Gastrocnemius medialis (tissue), 4 donors: ENCODE measurements at regions not wholly inside any gene's neighbourhood (a gene's known extent, or its start where the extent isn't known, plus 50 kb on each side); places are given as distances from the start of the nearest gene placed in this dataset.

ENCODE experiments used
- ATAC-seq, 2 donors: fragments of 150-250 bp; one replicate each; pipeline ENCODE4 v1.9.1; 2016
- DNase-seq, 2 donors: peaks; one replicate each; pipeline ENCODE4 v3.0.0-alpha.2; 2019
- H3K27ac ChIP-seq, 4 donors: fragments of 200-600 bp; sonication (generic); 1 replicate in 1 of 4; 2 replicates in 3 of 4; pipeline ENCODE4 v1.5.1; 2016 to 2018; ENCODE audit warnings: mild to moderate bottlenecking in 2 of 4, moderate library complexity in 1 of 4
- H3K27me3 ChIP-seq, 3 donors: fragments of 200-600 bp; sonication (generic) in 2 of 3; 1 replicate in 1 of 3; 2 replicates in 2 of 3; pipeline versions ENCODE4 v1.5.1 to v1.6.0; 2016 to 2019; ENCODE audit warnings: mild to moderate bottlenecking in 1 of 3, moderate library complexity in 1 of 3
- H3K36me3 ChIP-seq, 2 donors: fragments of 200-600 bp; sonication (generic) in 1 of 2; one replicate each; pipeline ENCODE4 v1.5.1; 2017 to 2018
- H3K4me1 ChIP-seq, 2 donors: fragments of 200-600 bp; sonication (generic) in 1 of 2; one replicate each; pipeline ENCODE4 v1.5.1; 2016 to 2017; ENCODE audit warnings: mild to moderate bottlenecking in 2 of 2
- H3K4me3 ChIP-seq, 4 donors: fragments of 200-600 bp; sonication (generic) in 3 of 4; 1 replicate in 1 of 4; 2 replicates in 3 of 4; pipeline ENCODE4 v1.5.1; 2016 to 2019; ENCODE audit warnings: mild to moderate bottlenecking in 2 of 4
- H3K9me3 ChIP-seq, 3 donors: fragments of 200-600 bp; sonication (generic) in 2 of 3; 1 replicate in 1 of 3; 2 replicates in 2 of 3; pipeline ENCODE4 v1.5.1; 2016 to 2019
- POLR2A ChIP-seq, 2 donors: fragments of 450-650 bp; IDR thresholded peaks; one replicate each; pipeline ENCODE4 v1.6.1; 2017; ENCODE audit warnings: antibody characterized with exemption in 2 of 2, mild to moderate bottlenecking in 2 of 2, moderate library complexity in 2 of 2
- in situ Hi-C, 4 donors: fragments of 200-750 bp; cut with MboI; loops; one replicate each; pipeline versions ENCODE4 v1.15.0 to v1.8.0; 2017; ENCODE audit warnings: low sequenced_read_pairs in 4 of 4
- intact Hi-C: fragments of 100-400 bp; cut with DNase I; formaldehyde crosslinking; loops from one replicate; pipeline ENCODE4 v1.15.1; 2023; ENCODE audit warnings: low total_unique reads
- TF ChIP-seq, protein P1 (sequence below), 5 experiments: fragments of 450-650 bp in 3 of 5; fragments of 200-600 bp in 2 of 5; sonication (generic) in 2 of 5; IDR thresholded peaks in 4 of 5; conservative IDR thresholded peaks in 1 of 5; 1 replicate in 4 of 5; 2 replicates in 1 of 5; pipeline ENCODE4 v1.5.1; 2016 to 2019; ENCODE audit warnings: antibody characterized with exemption in 5 of 5, mild to moderate bottlenecking in 3 of 5, moderate library complexity in 3 of 5

DNA sequence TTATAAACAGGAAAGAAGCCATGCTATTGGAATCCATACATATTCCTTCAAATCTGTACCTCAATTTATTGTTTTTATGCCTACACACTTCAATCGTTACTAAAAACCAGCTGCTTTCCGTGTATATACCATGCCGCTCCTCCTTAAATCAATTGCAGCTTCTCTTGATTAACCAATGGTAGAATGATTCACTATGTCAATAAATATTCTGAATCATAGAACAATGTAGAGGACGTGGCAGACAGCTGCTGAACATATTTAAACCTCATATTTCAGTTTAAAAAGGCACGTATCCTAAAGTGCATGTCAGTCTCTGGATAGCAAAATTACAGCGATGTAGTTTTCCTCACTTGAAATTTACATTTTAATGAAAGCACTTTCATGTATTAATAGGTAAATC lies 100.4 kb downstream of the MRPL39 start:
- Histone ChIP-seq H3K9me3 (no peaks in the 10 kb centered on the region), H3K27ac (no peak overlapping the region), H3K4me3 (no peak overlapping the region), H3K36me3 (no peaks in the 10 kb centered on the region), H3K4me1 (no peaks in the 10 kb centered on the region), H3K27me3 (no peaks in the 10 kb centered on the region)
- in situ Hi-C loops (no loop called here), intact Hi-C loops (no loop called here)
- ATAC-seq (no peak), DNase-seq (no peak)
- TF ChIP-seq POLR2A (IDR thresholded peaks at IDR 0.05) = no peak
- TF ChIP-seq, protein P1, sequence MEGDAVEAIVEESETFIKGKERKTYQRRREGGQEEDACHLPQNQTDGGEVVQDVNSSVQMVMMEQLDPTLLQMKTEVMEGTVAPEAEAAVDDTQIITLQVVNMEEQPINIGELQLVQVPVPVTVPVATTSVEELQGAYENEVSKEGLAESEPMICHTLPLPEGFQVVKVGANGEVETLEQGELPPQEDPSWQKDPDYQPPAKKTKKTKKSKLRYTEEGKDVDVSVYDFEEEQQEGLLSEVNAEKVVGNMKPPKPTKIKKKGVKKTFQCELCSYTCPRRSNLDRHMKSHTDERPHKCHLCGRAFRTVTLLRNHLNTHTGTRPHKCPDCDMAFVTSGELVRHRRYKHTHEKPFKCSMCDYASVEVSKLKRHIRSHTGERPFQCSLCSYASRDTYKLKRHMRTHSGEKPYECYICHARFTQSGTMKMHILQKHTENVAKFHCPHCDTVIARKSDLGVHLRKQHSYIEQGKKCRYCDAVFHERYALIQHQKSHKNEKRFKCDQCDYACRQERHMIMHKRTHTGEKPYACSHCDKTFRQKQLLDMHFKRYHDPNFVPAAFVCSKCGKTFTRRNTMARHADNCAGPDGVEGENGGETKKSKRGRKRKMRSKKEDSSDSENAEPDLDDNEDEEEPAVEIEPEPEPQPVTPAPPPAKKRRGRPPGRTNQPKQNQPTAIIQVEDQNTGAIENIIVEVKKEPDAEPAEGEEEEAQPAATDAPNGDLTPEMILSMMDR (IDR thresholded peaks at IDR 0.05 in 4 of 5, conservative IDR thresholded peaks at IDR 0.05 in 1 of 5) = no peak

DNA sequence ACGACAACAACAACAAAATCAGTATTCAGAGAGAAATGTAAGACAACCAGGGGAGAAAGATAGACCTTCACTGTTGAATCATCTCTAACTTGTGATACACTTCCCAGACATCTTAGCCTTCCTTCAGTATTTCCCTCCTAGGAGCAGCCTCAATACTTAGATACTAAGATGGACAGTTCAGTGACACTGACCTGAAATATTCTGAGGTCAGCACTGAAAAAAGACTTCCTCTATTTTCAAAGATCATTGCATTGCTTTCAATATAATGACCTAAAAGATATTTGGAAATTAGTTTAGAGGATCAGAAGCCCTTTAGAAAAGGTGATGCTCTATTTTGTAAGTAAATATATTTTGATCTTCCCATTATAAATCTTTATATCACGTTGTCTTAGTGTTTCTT lies 101.0 kb downstream of the MRPL39 start:
- Histone ChIP-seq H3K4me1 (no peaks in the 10 kb centered on the region), H3K4me3 (no peak overlapping the region), H3K27me3 (no peaks in the 10 kb centered on the region), H3K9me3 (no peaks in the 10 kb centered on the region), H3K36me3 (no peaks in the 10 kb centered on the region), H3K27ac (no peak overlapping the region)
- in situ Hi-C loops = no loop called here
- TF ChIP-seq, protein P1 (IDR thresholded peaks at IDR 0.05 in 4 of 5, conservative IDR thresholded peaks at IDR 0.05 in 1 of 5) = no peak
- DNase-seq = no peak
- no peak for ATAC-seq
- intact Hi-C loops = no loop called here

DNA sequence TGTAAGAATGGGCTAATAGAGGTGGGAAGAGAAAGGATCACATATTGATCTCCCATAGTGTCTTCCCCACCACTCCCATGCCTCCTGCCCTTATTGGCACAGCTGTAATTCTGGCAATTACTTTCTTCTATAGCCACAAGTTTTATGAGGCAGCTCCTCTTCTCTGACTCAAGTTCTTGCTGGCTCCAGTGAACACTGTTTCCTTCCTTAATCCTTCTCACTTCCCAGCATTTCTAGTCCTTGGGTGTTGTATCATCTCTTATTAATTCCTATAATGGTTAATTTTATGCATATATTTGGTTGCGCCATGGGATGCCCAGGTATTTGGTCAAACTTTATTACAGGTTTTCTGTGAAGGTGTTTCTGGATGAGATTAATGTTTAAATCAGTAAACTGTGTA lies 103.3 kb downstream of the MRPL39 start:
- DNase-seq = no peak
- H3K27me3 ChIP-seq = no peaks in the 10 kb centered on the region
- no peaks in the 10 kb centered on the region for H3K36me3 ChIP-seq
- intact Hi-C loops = no loop called here
- in situ Hi-C loops = no loop called here
- H3K4me3 ChIP-seq = no peak overlapping the region
- H3K9me3 ChIP-seq = no peaks in the 10 kb centered on the region
- H3K27ac ChIP-seq = no peak overlapping the region
- H3K4me1 ChIP-seq = no peaks in the 10 kb centered on the region
- TF ChIP-seq POLR2A (IDR thresholded peaks at IDR 0.05) = no peak
- TF ChIP-seq, protein P1 (IDR thresholded peaks at IDR 0.05 in 4 of 5, conservative IDR thresholded peaks at IDR 0.05 in 1 of 5) = no peak
- no peak for ATAC-seq

DNA sequence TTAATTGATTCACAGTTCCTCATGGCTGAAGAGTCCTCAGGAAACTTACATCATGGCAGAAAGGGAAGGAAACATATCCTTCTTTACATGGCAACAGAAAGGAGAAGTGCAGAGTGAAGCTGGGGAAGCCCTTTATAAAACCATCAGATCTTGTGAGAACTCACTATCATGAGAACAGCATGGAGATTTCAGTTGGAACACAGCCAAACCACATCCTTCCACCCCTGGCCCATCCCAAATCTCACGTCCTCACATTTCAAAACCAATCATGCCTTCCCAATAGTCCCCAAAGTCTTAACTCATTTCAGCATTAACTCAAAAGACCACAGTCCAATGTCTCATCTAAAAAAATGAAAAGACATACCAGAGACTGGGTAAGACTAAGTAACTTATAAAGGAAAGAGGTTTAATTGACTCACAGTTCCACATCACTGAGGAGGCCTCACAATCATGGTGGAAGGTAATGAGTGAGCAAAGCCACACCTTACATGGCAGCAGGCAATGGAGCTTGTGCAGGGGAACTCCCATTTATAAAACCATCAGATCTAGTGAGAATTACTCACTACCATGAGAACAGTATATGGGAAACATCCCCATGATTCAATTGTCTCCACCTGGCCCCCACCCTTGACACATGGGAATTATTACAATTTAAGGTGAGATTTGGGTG lies 105.2 kb downstream of the MRPL39 start:
- no peak for TF ChIP-seq POLR2A (IDR thresholded peaks at IDR 0.05)
- TF ChIP-seq, protein P1 (IDR thresholded peaks at IDR 0.05 in 4 of 5, conservative IDR thresholded peaks at IDR 0.05 in 1 of 5) = no peak
- Histone ChIP-seq H3K4me1 (no peaks in the 10 kb centered on the region), H3K27me3 (no peaks in the 10 kb centered on the region), H3K36me3 (no peaks in the 10 kb centered on the region), H3K4me3 (no peak overlapping the region), H3K9me3 (no peaks in the 10 kb centered on the region), H3K27ac (no peak overlapping the region)
- intact Hi-C loops = no loop called here
- in situ Hi-C loops = no loop called here
- ATAC-seq (no peak), DNase-seq (peak in 1 of 2 donors; percentile 13)

DNA sequence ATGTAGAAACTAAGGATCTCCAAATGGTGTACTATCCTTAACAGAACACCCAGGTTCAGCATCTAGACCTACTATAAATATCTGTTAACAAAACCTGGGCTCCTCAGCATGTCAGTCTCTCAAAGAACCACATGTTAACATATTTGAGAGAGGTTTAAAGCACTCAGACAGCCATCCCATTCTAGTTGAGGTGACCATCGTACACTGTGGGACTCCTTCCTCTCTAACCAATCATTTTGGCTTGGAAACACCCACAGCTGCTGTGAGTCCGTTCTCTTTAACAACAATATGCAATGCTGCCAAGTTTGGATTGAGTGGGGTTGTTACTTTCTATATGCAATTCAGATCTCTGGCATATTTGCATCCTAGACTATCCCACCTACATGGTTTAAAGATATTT lies 105.8 kb downstream of the MRPL39 start:
- H3K4me3 ChIP-seq = no peak overlapping the region
- H3K27ac ChIP-seq = no peak overlapping the region
- ATAC-seq (no peak), DNase-seq (no peak)
- intact Hi-C loops (no loop called here), in situ Hi-C loops (no loop called here)
- no peaks in the 10 kb centered on the region for H3K9me3 ChIP-seq
- H3K4me1 ChIP-seq = no peaks in the 10 kb centered on the region
- H3K27me3 ChIP-seq = no peaks in the 10 kb centered on the region
- TF ChIP-seq, protein P1 (IDR thresholded peaks at IDR 0.05 in 4 of 5, conservative IDR thresholded peaks at IDR 0.05 in 1 of 5) = no peak
- TF ChIP-seq POLR2A (IDR thresholded peaks at IDR 0.05) = no peak
- no peaks in the 10 kb centered on the region for H3K36me3 ChIP-seq
